ENCODE measurements at regions not wholly inside any gene's neighbourhood (a gene's known extent, or its start where the extent isn't known, plus 50 kb on each side); places are given as distances from the start of the nearest gene placed in this dataset.

GRCh38 chr4:45751877-45752530 lies 371.9 kb downstream of the GABRG1 start:
- Mint-ChIP-seq H3K27me3 (ENCODE audit: low read depth) (peaks cover 3% of the 10 kb centered on the region), H3K4me1 (no peaks in the 10 kb centered on the region), H3K9me3 (no peaks in the 10 kb centered on the region), H3K27ac (ENCODE audit: unreplicated experiment) (no peak overlapping the region), H3K4me3 (no peak overlapping the region), H3K36me3 (ENCODE audit: low read depth) (no peaks in the 10 kb centered on the region)
- TF ChIP-seq CTCF (conservative IDR thresholded peaks at IDR 0.05): no peak
- DNase-seq (ENCODE audit: low read depth, low spot score): no peak

GRCh38 chr4:45750721-45751120 lies 373.1 kb downstream of the GABRG1 start:
- Mint-ChIP-seq H3K36me3 (ENCODE audit: low read depth) (no peaks in the 10 kb centered on the region), H3K27me3 (ENCODE audit: low read depth) (peaks cover 3% of the 10 kb centered on the region), H3K4me3 (no peak overlapping the region), H3K4me1 (no peaks in the 10 kb centered on the region), H3K9me3 (no peaks in the 10 kb centered on the region), H3K27ac (ENCODE audit: unreplicated experiment) (no peak overlapping the region)
- DNase-seq (ENCODE audit: low read depth, low spot score): no peak
- TF ChIP-seq CTCF (conservative IDR thresholded peaks at IDR 0.05): no peak

GRCh38 chr4:45745741-45746140 lies 378.1 kb downstream of the GABRG1 start:
- Mint-ChIP-seq H3K4me1 (no peaks in the 10 kb centered on the region), H3K36me3 (ENCODE audit: low read depth) (no peaks in the 10 kb centered on the region), H3K27ac (ENCODE audit: unreplicated experiment) (no peak overlapping the region), H3K27me3 (ENCODE audit: low read depth) (peaks cover 3% of the 10 kb centered on the region), H3K9me3 (peaks cover 3% of the 10 kb centered on the region), H3K4me3 (no peak overlapping the region)
- TF ChIP-seq CTCF (conservative IDR thresholded peaks at IDR 0.05): no peak
- no peak for DNase-seq (ENCODE audit: low read depth, low spot score)

GRCh38 chr4:45741897-45742296 lies 382.0 kb downstream of the GABRG1 start:
- peaks cover 3% of the 10 kb centered on the region for H3K36me3 Mint-ChIP-seq (ENCODE audit: low read depth)
- no peak for DNase-seq (ENCODE audit: low read depth, low spot score)
- H3K4me1 Mint-ChIP-seq: no peaks in the 10 kb centered on the region
- H3K27ac Mint-ChIP-seq (ENCODE audit: unreplicated experiment): no peak overlapping the region
- peaks cover 9% of the 10 kb centered on the region for H3K9me3 Mint-ChIP-seq
- H3K27me3 Mint-ChIP-seq (ENCODE audit: low read depth): no peaks in the 10 kb centered on the region
- no peak for TF ChIP-seq CTCF (conservative IDR thresholded peaks at IDR 0.05)
- H3K4me3 Mint-ChIP-seq: no peak overlapping the region

- Mint-ChIP-seq H3K27ac (ENCODE audit: unreplicated experiment) (no peak overlapping the region), H3K4me3 (no peak overlapping the region), H3K9me3 (no peaks in the 10 kb centered on the region), H3K4me1 (no peaks in the 10 kb centered on the region), H3K36me3 (ENCODE audit: low read depth) (no peaks in the 10 kb centered on the region), H3K27me3 (ENCODE audit: low read depth) (no peaks in the 10 kb centered on the region)
- DNase-seq (ENCODE audit: low read depth, low spot score): no peak
- TF ChIP-seq CTCF (conservative IDR thresholded peaks at IDR 0.05): no peak
Measured at GRCh38 chr4:45732161-45732560, 391.7 kb downstream of the GABRG1 start.
